ENCODE measurements at regions not wholly inside any gene's neighbourhood (a gene's known extent, or its start where the extent isn't known, plus 50 kb on each side); places are given as distances from the start of the nearest gene placed in this dataset.
"Not testable (repeated sequence)": the region's sequence is repeated elsewhere in the genome, so short reads cannot be mapped to it uniquely, and the experiment has no call there.

DNA sequence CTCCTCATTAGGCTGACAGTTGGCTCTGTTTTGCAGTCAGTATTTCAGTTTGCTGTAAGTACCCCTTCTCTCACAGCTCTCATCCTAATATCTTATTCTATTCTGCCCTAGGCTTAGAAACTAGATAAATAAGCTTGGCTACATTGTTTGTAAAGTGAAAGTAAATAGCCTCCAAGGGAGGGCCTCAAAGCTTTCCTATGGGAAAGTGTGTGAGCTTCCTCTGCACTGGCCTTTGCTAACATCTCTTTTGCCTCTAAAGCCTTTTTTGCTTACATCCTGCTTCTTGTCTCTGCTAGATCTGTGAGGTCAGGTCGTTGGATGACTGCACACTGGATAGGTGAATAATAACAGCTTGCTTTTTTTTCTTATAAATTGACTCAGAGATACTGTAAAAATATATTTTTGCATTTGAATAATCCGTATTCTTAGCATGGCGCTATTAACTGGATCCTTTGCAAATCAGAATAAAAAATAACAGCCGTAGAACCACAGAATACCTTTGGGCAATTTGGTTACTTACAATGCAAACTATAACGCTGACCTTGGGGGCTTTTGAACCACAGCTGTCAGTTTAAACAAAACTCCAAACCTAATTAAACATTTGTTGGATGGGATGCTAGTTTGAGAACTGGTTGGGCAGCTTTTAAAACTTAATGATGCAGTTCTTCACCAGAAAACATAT is 55.1 kb downstream of the TTC6 start:
- DNase-seq (ENCODE audit: low spot score) = no peak

DNA sequence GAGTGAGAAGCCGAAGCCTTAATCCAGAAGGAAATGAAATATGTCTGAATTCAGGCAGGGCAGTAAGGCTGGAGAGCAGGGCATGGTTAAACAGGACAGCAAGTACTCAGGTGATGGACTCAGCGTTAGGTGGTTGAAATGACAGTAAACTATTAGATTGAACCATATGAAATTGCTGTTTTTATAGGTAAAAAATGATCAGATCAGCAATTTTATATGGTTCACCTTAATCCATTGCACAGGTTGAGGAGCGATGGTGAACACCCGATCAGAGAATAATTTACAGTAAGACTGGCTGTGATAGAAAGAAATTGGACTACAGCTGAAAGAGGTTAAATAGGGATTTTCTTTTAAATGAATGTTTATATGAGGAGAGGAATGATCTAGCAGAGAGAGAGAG is 56.6 kb downstream of the TTC6 start:
- no peak for DNase-seq (ENCODE audit: low spot score)

- no peak for DNase-seq (ENCODE audit: low spot score)
Observed at GRCh38 chr14:37655418-37655817, 60.0 kb downstream of the TTC6 start.

GRCh38 chr14:37658156-37658555 is 62.7 kb downstream of the TTC6 start:
- DNase-seq (ENCODE audit: low spot score) = no peak

- no peak for DNase-seq (ENCODE audit: low spot score)
Observed at GRCh38 chr14:37663498-37663897, 68.1 kb downstream of the TTC6 start.

DNA sequence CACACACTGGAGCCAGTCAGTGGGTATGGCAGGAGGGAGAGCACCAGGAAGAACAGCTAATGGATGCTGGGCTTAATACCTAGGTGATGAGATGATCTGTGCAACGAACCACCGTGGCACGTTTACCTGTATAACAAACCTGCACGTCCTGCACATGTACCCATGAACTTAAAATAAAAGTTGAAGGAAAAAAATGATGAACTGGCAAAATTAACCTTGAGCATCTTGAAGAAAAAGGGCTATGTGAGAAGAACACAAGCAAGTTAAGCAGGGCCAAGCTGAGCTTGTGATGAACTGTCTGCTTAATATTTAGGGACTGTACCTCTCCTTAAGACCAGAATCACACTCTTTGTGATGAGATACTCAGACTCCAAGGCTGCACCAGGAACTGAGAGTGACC is 70.0 kb downstream of the TTC6 start:
- DNase-seq (ENCODE audit: low spot score) = no peak

- DNase-seq (ENCODE audit: low spot score) = no peak
Observed at GRCh38 chr14:37665951-37666350, 70.5 kb downstream of the TTC6 start.

DNA sequence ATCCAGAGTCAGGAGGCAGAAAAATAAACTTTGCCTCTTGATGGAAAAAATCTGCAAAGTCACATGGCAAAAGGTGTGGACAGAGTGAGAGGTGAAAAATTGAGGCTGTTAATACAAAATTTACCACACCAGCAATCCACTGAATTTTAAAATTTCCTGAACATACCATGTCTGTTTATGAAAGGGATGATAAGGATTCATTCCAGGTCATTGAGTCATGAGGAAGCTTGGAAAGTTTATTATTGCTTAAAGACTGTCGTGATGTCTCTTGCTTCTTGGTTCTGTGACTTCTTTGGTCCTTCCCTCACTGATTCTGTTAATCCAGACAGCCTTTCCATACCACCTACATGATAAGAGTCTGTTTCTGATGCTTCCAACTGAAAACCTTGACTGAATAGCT is 73.2 kb downstream of the TTC6 start:
- no peak for DNase-seq (ENCODE audit: low spot score)

DNA sequence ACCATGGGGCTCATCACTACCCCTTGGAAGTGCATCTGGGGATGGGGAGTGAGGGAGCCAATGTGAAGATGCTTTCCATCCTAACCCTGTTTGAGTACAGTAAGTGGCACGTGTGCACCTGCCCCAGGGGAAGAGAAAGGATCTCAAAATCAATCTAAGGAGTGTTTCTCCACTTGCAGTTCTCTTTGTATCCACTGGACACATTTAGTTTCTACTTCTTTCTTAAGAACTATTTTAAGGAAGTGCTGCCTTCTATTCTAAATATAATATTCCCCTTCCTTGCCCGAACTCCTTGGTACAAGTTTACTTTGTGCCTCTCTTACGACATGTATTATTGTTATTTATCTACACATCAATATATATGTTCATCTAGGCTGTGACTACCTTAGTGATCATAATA is 73.8 kb downstream of the TTC6 start:
- no peak for DNase-seq (ENCODE audit: low spot score)

- no peak for DNase-seq (ENCODE audit: low spot score)
Observed at GRCh38 chr14:37673439-37673838, 78.0 kb downstream of the TTC6 start.

GRCh38 chr14:37678916-37679315 is 83.5 kb downstream of the TTC6 start:
- DNase-seq (ENCODE audit: low spot score) = no peak

DNA sequence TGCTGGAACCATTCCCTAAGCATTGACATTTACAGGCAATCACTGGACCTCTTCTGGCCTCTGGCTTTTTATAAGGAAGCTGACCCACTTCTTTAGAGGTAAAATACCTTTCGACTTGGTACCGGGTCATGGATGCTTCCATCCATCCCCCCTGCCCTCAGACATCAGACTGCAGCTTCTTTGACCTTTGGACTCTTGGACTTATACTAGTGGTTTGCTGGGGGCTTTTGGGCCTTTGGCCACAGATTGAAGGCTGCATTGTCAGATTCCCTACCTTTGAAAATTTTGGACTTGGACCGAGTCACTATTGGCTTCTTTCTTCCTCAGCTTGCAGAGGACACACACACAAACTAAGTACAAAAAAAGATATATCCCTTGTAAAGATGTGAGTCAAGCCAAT is 86.1 kb downstream of the TTC6 start:
- DNase-seq (ENCODE audit: low spot score) = no peak

DNA sequence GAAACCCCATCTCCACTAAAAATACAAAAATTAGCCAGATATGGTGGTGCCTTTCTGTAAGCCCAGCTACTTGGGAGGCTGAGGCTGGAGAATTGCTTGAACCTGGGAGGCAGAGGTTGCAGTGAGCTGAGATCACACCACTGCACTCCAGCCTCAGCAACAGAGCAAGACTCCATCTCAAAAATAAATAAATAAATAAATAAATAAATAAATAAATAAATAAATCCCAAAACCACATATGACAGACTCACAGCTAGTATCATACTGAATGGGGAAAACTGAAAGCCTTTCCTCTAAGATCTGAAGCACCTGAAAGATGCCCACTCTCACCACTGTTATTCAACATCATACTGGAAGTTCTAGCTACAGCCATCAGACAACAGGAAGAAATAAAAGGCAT is 97.3 kb downstream of the TTC6 start:
- DNase-seq (ENCODE audit: low spot score) = not testable (repeated sequence)

DNA sequence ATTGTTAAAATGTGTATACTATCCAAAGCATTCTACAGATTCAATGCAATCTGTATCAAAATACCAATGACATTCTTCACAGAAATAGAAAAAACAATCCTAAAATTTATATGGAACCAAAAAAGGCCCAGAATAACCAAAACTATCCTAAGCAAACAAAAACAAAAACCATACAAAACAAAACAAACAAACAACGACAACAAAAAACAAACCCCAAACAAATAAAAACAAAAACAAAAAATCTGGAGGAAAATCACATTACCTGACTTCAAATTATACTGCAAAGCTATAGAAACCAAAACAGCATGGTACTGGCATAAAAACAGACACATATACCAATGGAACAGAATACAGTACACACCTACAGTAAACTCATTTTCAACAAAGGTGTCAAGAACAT is 98.0 kb downstream of the TTC6 start:
- not testable (repeated sequence) for DNase-seq (ENCODE audit: low spot score)

GRCh38 chr14:37695866-37696265 is 100.4 kb downstream of the TTC6 start:
- no peak for DNase-seq (ENCODE audit: low spot score)

- no peak for DNase-seq (ENCODE audit: low spot score)
Observed at GRCh38 chr14:37697489-37698121, 102.2 kb downstream of the TTC6 start.

DNA sequence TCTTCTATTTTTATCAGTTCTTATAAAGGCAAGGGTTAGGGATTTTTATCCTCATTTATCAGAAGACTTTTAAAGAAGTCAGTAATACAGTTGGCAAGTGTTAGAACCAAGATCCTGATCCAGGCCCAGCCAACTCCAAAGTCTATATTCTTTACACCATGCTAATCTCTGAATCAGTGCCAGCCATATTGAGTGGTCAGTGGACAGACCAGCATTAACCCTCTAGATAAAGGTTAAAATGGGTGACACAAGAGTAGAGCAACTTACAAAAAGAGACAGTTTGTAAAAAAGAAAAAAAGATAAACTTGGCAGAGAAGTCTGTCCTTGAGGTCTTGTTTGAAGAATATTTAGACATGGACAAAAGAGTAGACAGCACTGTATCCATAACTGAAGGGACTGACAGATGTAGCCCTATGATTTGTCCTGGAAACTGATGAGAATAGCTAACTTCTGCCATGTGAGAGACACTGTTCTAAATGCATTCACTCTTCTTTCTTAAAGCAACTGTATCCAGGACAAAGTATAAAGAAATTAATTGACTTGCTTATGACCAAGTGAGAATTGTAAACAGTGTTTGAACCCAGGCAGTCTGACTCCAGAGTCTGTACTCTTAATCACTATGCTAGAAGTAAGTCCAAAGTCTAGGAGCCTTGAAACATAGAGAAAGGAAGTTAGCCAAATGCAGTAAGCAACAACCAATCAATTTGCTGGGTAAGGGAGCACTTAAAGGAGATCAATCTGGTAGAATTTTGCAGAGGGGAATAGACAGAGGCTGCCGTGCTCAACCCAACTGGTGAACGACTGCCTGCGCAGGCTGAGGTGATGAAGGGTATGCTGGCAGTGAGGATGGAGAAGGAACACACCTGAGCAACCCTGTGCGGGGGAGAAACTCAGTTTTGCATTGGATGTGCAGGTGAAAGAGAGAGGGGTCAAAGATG is 103.7 kb downstream of the TTC6 start:
- DNase-seq (ENCODE audit: low spot score) = no peak

DNA sequence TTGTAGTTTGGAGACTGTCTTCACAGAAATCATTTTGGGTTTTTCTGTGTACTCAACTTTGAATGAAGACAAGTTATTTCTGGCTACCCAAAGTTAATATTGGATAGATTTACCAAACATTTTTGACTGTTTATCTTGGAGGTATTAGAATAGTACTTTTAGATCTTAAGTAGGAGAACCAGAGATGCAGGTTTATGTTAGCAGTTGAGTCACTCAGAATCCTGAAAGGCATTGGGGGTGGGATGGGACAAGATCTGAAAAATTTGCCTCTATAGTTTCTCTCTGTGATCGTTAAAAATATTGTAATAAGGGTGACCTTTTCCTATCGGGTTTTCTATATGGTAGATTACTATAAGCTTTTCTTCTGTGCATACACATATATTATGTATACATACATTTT is 112.3 kb downstream of the TTC6 start:
- DNase-seq (ENCODE audit: low spot score) = no peak

DNA sequence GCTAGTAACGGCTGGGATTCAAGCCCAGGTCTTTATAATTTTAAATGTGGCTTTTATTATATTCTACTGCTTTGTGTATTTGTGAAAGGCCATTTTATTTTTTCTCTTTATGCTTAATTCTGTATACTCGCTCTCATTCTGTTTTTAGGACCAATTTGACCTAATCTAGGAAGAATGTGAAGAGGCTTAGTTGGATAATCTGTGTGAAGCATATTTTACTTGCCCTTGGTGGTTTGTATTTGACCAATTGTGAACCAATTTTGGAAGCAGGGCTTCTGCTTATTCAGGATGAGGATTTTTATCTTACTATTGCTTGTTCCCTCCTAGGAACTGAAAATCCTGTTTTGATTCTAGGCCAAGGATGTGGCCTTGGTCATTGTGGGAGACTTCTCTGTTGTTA is 113.1 kb downstream of the TTC6 start:
- no peak for DNase-seq (ENCODE audit: low spot score)

GRCh38 chr14:37709419-37710195 is 114.2 kb downstream of the TTC6 start:
- DNase-seq (ENCODE audit: low spot score) = no peak

GRCh38 chr14:37711356-37711830 is 116.0 kb downstream of the TTC6 start:
- DNase-seq (ENCODE audit: low spot score) = no peak
